Endothelial cell of umbilical vein (primary cell): ENCODE measurements at regions not wholly inside any gene's neighbourhood (a gene's known extent, or its start where the extent isn't known, plus 50 kb on each side); places are given as distances from the start of the nearest gene placed in this dataset.

ENCODE experiments used
- BruUV-seq: library from RNA; stranded (reverse); fragments of 400-500 nt; replicated peaks from 2 replicates; lab custom pipeline; 2021; lab: Mats Ljungman, UMichigan
- CTCF ChIA-PET: fragments of 300-600, 350-600 bp; sonication (Branson Sonifier 250); formaldehyde crosslinking; loops from one replicate; lab custom pipeline; 2021; ENCODE audit warnings: antibody characterized with exemption, inconsistent platforms; lab: Charles Lee
- POLR2A ChIA-PET: fragments of 300-600, 350-600 bp; sonication (Branson Sonifier 250); formaldehyde crosslinking; loops from one replicate; lab custom pipeline; 2021; ENCODE audit warnings: antibody characterized with exemption, inconsistent platforms; lab: Charles Lee
- DNase-seq: peaks from one replicate; pipeline ENCODE4 v3.0.0-alpha.2; 2011; ENCODE audit warnings: low read depth, low spot score
- FAIRE-seq: peaks from 2 replicates; lab custom pipeline; 2011; peaks lifted over from hg19 to GRCh38; lab: Jason Lieb, UNC
- H2AFZ ChIP-seq: 2 replicates; pipeline ENCODE4 v1.6.0; 2012; ENCODE audit warnings: low read depth, low read length, control low read depth, inconsistent platforms
- H3K27ac ChIP-seq: 2 replicates; pipeline ENCODE4 v1.5.1; 2011; ENCODE audit warnings: low read depth, mild to moderate bottlenecking, control low read depth, low read length, moderate library complexity; ENCODE audit not compliant: insufficient read depth
- H3K27me3 ChIP-seq, 2 experiments: 2 replicates each; pipeline versions ENCODE4 v1.6.0 to v1.6.1; 2011; ENCODE audit warnings: low read length in 2 of 2, mixed read lengths in 1 of 2; ENCODE audit not compliant: control insufficient read depth in 2 of 2, insufficient read depth in 2 of 2
- H3K36me3 ChIP-seq, 2 experiments: 2 replicates in 1 of 2; 3 replicates in 1 of 2; pipeline ENCODE4 v1.5.1; 2011; ENCODE audit warnings: low read length in 2 of 2, mild to moderate bottlenecking in 1 of 2, moderate library complexity in 1 of 2; ENCODE audit not compliant: control insufficient read depth in 2 of 2, insufficient read depth in 2 of 2; ENCODE audit errors: extremely low read depth in 1 of 2
- H3K4me1 ChIP-seq: 3 replicates; pipeline ENCODE4 v1.5.1; 2011; ENCODE audit warnings: mild to moderate bottlenecking, low read length; ENCODE audit not compliant: control insufficient read depth, insufficient read depth; ENCODE audit errors: extremely low read depth
- H3K4me2 ChIP-seq: 2 replicates; pipeline ENCODE4 v1.6.1; 2011; ENCODE audit warnings: low read length, control low read depth, mixed read lengths; ENCODE audit not compliant: insufficient read depth
- H3K4me3 ChIP-seq, 3 experiments: fragments of 200-600 bp in 1 of 3; sonication (generic), shearing (Covaris generic) in 1 of 3; replicated peaks in 1 of 3; 2 replicates each; pipeline ENCODE4 v1.5.1; 2011 to 2016; ENCODE audit warnings: control low read depth in 3 of 3, low read length in 3 of 3, mild to moderate bottlenecking in 2 of 3, inconsistent platforms in 1 of 3, low read depth in 1 of 3, moderate library complexity in 1 of 3; ENCODE audit not compliant: insufficient read depth in 1 of 3
- H3K79me2 ChIP-seq: 2 replicates; pipeline ENCODE4 v1.6.0; 2012; ENCODE audit warnings: low read length, inconsistent platforms; ENCODE audit not compliant: control insufficient read depth, insufficient read depth
- H3K9ac ChIP-seq: replicated peaks from 2 replicates; pipeline ENCODE3; 2011; ENCODE audit warnings: low read length, control low read depth; ENCODE audit not compliant: insufficient read depth; ENCODE audit errors: extremely low read depth
- H3K9me1 ChIP-seq: replicated peaks from 3 replicates; pipeline ENCODE4 v1.6.0; 2011; ENCODE audit warnings: mild to moderate bottlenecking, low read length; ENCODE audit not compliant: control insufficient read depth, insufficient read depth; ENCODE audit errors: extremely low read depth
- H3K9me3 ChIP-seq: replicated peaks from 2 replicates; pipeline ENCODE4 v1.5.1; 2012; ENCODE audit warnings: low read length, inconsistent platforms; ENCODE audit not compliant: control insufficient read depth, insufficient read depth
- H4K20me1 ChIP-seq: replicated peaks from 2 replicates; pipeline ENCODE3; 2011; ENCODE audit warnings: mild to moderate bottlenecking, low read length; ENCODE audit not compliant: control insufficient read depth, insufficient read depth; ENCODE audit errors: extremely low read depth
- CTCF ChIP-seq, 2 donors: IDR thresholded peaks; 1 replicate in 1 of 2; 2 replicates in 1 of 2; pipeline ENCODE4 v1.5.1; 2011; ENCODE audit warnings: low read length in 2 of 2, mild to moderate bottlenecking in 2 of 2, moderate library complexity in 2 of 2, control low read depth in 1 of 2, inconsistent platforms in 1 of 2, low read depth in 1 of 2; ENCODE audit not compliant: insufficient read depth in 1 of 2; ENCODE audit errors: extremely low read depth in 1 of 2
- EZH2 ChIP-seq: IDR thresholded peaks from 2 replicates; pipeline ENCODE4 v1.6.1; 2012; ENCODE audit warnings: borderline replicate concordance, low read depth, mild to moderate bottlenecking, moderate library complexity, low read length, inconsistent platforms; ENCODE audit not compliant: severe bottlenecking
- FOS ChIP-seq: IDR thresholded peaks from 2 replicates; pipeline ENCODE4 v1.6.1; 2011; ENCODE audit warnings: mild to moderate bottlenecking, low read length, moderate library complexity, borderline replicate concordance; ENCODE audit not compliant: insufficient read depth
- GATA2 ChIP-seq: IDR thresholded peaks from 2 replicates; pipeline ENCODE4 v1.7.0; 2011; ENCODE audit warnings: low read depth, mild to moderate bottlenecking, moderate library complexity, mixed read lengths, low read length; ENCODE audit not compliant: insufficient read length, insufficient read depth
- JUN ChIP-seq: IDR thresholded peaks from 2 replicates; pipeline ENCODE4 v1.6.1; 2011; ENCODE audit warnings: borderline replicate concordance, low read depth; ENCODE audit not compliant: insufficient read length, insufficient read depth
- MYC ChIP-seq: IDR thresholded peaks from one replicate; pipeline ENCODE4 v1.6.1; 2011; ENCODE audit warnings: mild to moderate bottlenecking, low read depth, low read length
- POLR2A ChIP-seq: IDR thresholded peaks from 2 replicates; pipeline ENCODE4 v1.6.1; 2012; ENCODE audit warnings: low read depth, mild to moderate bottlenecking, control low read depth, low read length
- POLR2AphosphoS5 ChIP-seq: IDR thresholded peaks from 2 replicates; pipeline ENCODE4 v1.6.1; 2012; ENCODE audit warnings: low read depth, mild to moderate bottlenecking, control low read depth, low read length, moderate library complexity; ENCODE audit not compliant: insufficient read depth
- dilution Hi-C: fragments of 300-500 bp; cut with MboI; formaldehyde crosslinking; loops from one replicate; pipeline ENCODE4 v1.15.0; 2019; ENCODE audit warnings: low sequenced_read_pairs; ENCODE audit not compliant: extremely low pct_ligation_motif_present
- intact Hi-C: fragments of 100-400 bp; cut with micrococcal nuclease; formaldehyde crosslinking; loops from one replicate; pipeline ENCODE4 v1.10.0; 2022
- TF ChIP-seq, protein P1 (sequence below): IDR thresholded peaks from 2 replicates; pipeline ENCODE4 v1.6.1; 2011; ENCODE audit not compliant: insufficient read depth, insufficient read length

- Histone ChIP-seq H3K9me1 (no peaks in the 10 kb centered on the region), H3K4me1 (no peaks in the 10 kb centered on the region), H3K27ac (no peak overlapping the region), H3K9ac (no peak overlapping the region), H3K79me2 (no peaks in the 10 kb centered on the region), H3K4me3 (no peak overlapping the region), H3K27me3 (peaks cover 0 to 4% of the 10 kb centered on the region in 2 experiments), H3K36me3 (no peaks in the 10 kb centered on the region), H2AFZ (no peak overlapping the region), H3K4me2 (no peak overlapping the region), H3K9me3 (no peaks in the 10 kb centered on the region), H4K20me1 (no peaks in the 10 kb centered on the region)
- dilution Hi-C loops, result no loop called here
- BruUV-seq, result no TSS peak
- TF ChIP-seq, protein P1, sequence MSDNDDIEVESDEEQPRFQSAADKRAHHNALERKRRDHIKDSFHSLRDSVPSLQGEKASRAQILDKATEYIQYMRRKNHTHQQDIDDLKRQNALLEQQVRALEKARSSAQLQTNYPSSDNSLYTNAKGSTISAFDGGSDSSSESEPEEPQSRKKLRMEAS, result no peak
- TF ChIP-seq EZH2, result no peak
- no peak for TF ChIP-seq POLR2AphosphoS5
- TF ChIP-seq GATA2, result no peak
- TF ChIP-seq FOS, result no peak
- no peak for TF ChIP-seq CTCF (IDR thresholded peaks at IDR 0.05; ENCODE audit: extremely low read depth in 1 of 2, insufficient read depth in 1 of 2, low read depth in 1 of 2, low read length in 2 of 2)
- TF ChIP-seq JUN, result no peak
- no peak for TF ChIP-seq MYC
- no peak for TF ChIP-seq POLR2A
- intact Hi-C loops, result loop anchor here (10.0 kb wide), 1 partner anchor 597 kb away; no protein-coding TSS in a partner anchor
- no peak for FAIRE-seq
- ChIA-PET POLR2A (no interaction called here), CTCF (no interaction called here)
- no peak for DNase-seq
Measured at GRCh38 chr6:90938122-90938521, 351.2 kb upstream of the MAP3K7 start.
